Right renal pelvis (tissue), 4 donors: ENCODE measurements at regions not wholly inside any gene's neighbourhood (a gene's known extent, or its start where the extent isn't known, plus 50 kb on each side); places are given as distances from the start of the nearest gene placed in this dataset.

Experiments
- DNase-seq, 4 donors: peaks; one replicate each; pipeline ENCODE4 v3.0.0-alpha.2; 2013; ENCODE audit warnings: low read depth in 4 of 4, low spot score in 3 of 4, missing footprints in 1 of 4

GRCh38 chr4:176897226-176897625 is 104.5 kb upstream of the VEGFC start:
- no peak for DNase-seq

DNA sequence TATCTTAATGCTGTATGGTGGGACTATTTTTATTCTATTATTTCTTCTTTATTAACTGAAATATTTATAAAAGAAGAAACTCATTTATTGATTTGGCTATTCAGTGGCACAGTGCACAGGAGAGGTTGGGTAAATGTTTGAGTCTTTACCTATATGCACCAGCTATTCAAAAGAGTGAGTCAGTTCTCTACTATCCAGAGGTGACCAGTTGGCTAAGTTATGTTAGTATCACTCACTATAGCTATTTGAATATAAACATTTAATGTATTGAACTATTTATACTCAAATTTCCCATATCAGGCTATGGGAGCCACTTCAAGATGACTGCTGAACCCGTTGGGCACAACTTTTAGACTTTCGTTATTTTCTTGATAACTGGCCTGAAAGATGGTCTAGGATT is 106.1 kb upstream of the VEGFC start:
- no peak for DNase-seq

DNA sequence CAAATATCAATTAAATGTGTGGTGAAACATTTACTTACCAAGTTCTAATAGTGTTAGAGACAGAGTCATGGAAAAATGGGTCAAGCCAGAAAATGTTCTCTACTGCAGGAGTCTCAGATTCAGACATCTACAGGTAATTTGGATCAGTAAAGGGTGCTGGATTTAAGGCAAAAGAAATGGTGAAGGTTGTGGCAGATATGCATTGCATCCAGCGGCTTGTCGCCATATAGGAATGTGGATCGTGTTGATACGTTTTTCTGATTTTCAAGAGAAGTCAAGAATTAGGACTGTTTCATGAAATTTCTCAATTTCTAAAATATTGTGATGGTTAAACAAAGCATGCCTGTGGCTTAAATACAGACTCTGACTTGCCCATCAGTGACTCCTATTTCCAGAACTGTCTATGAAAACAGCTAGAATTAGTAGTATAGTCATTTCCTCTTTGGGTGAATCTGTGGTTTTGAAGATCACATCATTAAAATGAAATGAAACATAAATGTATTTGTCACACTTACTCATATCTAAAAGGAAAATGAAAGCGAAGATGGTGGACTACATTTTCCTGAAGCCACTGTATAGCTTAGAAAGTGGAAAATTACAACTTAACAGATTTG is 110.1 kb upstream of the VEGFC start:
- no peak for DNase-seq

- DNase-seq: no peak
Observed at GRCh38 chr4:176906709-176907108, 114.0 kb upstream of the VEGFC start.

GRCh38 chr4:176910646-176911045 is 117.9 kb upstream of the VEGFC start:
- DNase-seq: no peak

GRCh38 chr4:176919631-176920030 is 126.9 kb upstream of the VEGFC start:
- DNase-seq: no peak

DNA sequence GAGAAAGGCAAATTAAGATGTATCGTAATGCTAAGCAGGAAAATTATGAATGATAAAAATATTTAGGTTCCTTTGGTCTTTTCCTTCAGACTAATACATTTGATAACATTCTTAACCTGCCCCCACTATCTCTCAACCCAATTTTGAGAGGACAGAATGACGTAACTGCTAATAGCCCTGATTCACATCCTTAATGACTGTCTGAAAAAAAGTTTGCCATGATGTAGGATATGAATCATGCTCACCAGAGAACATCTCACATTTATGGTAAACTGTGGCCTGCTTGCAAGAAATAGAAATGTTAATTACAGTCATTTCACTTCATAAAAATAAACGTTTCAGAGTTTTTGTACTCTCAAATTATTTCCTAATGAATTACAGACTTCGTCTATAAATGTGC is 128.0 kb upstream of the VEGFC start:
- no peak for DNase-seq

GRCh38 chr4:176921256-176921655 is 128.5 kb upstream of the VEGFC start:
- no peak for DNase-seq

- DNase-seq: no peak
Observed at GRCh38 chr4:176924238-176924637, 131.5 kb upstream of the VEGFC start.

DNA sequence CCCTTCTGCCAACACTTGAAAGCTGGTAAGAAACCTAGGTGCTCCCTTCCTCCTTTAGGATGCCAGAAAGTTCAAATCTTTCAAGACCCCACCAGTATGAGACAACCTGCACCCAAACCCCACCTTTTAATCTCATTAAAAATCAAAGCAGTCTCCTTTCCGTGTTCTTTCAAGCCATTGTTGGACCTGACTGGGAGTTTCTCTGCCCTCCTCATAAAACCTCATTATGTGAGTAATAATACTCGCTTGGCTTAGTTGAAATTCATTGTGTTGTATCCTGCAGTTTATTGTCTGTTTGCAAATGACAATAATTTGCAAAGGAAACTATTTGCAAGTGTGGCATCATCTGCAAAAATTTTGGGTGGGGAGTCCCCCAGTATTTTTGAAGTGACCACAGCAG is 133.2 kb upstream of the VEGFC start:
- no peak for DNase-seq

DNA sequence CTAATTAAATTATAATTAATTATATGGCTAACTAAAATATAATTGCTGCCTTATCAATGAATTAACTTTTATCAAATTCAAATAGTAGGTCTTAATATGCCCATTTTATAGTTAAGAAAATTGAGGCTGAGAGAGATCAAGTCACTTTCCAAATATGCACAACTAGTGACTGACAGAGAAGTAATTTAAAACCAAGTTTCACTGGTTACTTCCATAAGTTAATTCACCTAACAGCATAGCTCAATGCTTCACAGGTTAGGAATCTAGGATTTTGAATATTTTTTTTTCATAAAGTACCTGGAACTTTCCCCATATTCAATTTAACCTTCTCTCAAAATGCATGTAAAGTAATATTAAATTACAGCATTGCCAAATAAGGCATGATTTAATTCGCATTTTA is 134.4 kb upstream of the VEGFC start:
- no peak for DNase-seq

- no peak for DNase-seq
Observed at GRCh38 chr4:176927664-176928063, 134.9 kb upstream of the VEGFC start.

DNA sequence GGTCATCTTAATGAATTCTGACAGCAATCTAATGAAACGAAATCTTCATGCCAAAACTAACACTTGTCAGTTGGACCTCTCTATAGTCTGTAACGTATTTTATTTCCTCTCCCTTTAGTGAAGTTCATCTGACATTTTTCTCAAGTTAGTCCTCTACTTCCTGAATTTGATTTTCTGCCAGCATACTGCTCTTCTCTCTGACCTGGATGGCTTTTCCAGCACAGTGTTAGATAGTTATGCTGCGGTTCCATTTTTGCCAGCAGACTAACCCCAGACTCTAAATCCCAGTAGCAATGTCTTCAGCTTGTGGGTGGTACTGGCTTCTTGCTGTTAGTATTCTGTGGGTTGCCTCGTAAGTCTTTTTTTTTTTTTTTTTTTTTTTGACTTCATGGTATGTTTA is 146.7 kb upstream of the VEGFC start:
- no peak for DNase-seq

- DNase-seq: no peak
Observed at GRCh38 chr4:176945334-176945733, 152.6 kb upstream of the VEGFC start.

DNA sequence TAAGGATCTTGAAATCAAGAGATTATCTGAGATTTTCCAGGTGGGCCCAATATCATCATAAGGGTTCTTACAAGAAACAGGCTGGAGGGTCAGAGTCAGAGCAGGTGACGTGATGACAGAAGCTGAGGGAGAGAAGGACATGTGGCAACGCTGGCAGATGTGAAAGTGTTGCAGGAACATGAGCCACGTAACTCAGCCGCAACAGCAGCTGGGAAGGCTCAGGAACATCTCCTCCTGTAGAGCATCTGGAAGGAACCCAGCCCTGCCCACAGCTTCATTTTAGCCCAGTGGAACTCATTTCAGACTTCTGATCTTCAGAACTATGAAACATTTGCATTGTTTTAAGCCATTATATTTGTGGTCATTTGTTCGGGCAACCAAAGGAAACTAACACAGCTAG is 156.3 kb upstream of the VEGFC start:
- no peak for DNase-seq

GRCh38 chr4:176953021-176953420 is 160.3 kb upstream of the VEGFC start:
- no peak for DNase-seq

DNA sequence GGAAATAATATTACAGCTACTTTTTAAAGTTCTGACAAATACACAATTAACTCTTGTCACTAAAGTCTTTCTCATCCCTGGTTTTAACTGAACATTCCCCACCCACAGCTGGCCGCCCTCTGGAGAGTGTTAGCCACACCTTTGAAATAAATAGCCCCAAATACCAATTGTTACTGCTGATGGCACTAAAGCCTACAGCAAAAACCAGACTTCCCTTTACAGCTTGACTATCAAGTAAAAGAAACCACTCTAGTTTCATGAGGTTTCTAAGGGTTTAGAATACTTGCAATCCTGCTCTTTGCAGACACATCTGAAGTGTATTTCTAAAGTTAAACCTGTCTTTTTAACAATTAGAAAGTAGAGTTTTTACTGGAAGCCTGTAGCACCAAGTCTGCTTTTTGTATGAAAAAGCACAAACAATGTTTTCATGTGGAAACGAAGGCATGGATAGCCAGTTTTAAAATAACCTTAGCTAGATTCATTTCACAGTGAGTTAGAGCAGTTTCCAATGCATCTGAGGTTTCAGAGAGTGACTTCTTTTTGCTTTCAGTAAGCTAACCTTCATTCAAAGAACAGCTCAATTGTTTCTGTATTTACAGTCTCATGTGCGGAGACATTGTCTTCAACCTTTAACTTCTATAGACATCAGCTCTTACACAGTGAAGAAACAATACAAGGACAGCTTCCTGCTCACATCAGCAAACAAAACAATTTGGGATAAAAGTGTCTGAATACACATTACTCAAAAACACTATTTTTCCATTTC is 164.8 kb upstream of the VEGFC start:
- no peak for DNase-seq

DNA sequence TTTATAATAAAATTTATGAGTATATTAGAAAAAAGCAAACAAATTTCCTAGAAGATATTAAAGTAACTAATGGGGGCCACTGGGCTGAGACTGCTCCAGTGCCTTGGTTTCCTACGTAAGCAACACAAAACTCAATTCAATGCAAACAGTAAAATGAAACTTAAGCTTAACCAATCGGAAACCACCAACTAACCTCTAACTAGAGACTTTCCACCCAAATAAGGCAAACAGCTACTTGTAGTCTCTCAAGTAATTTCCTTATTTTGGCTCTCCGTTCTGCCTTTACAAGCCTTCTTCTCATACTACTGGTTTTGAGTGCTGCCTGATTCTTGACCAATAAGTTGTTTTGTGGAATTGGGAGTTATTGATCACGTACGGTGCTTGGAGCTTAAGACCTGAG is 167.3 kb upstream of the VEGFC start:
- no peak for DNase-seq

DNA sequence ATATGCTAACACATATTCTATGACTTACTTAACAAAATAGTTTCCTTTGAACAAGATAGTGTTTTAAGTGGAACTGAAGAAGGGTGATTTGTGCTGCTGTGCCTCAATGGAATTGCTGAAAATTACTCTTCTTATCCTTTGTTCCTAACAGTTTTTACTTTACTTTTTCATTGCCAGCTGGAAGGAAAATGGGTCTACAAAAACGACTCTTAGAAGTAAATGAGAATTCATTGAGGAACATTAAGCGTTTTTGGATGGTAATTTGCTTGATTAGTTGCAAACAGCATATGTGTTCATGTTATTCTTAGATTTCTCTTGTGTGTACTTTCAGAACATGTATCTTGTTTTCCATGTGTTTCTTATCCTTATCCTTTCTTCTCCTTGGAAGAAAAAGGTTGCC is 170.4 kb upstream of the VEGFC start:
- DNase-seq: no peak

DNA sequence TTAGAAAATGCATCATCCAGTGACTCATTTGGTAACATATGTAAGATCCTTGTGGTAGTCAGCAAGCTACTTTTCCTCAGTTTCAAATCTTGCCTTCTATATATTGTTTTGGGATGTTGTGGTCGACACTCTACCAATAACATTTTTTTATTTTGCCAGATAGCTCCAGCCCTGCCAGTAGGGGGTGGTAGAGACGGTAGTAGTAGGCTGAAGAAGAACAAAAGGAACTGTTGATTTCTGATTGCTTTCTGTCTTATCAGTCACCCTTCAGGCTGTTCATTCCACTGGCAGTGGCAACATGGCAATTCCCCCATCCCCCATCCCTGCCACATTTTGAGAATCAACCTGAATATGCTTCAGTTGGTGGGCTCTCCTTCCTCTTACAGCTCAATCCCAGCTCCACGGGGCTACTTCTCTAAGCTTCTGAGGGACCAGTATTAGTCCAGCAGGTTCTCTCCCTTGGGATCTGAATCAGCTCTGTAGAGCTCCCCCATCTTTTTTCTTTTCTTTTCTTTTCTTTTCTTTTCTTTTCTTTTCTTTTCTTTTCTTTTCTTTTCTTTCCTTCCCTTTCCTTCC is 171.5 kb upstream of the VEGFC start:
- no peak for DNase-seq

DNA sequence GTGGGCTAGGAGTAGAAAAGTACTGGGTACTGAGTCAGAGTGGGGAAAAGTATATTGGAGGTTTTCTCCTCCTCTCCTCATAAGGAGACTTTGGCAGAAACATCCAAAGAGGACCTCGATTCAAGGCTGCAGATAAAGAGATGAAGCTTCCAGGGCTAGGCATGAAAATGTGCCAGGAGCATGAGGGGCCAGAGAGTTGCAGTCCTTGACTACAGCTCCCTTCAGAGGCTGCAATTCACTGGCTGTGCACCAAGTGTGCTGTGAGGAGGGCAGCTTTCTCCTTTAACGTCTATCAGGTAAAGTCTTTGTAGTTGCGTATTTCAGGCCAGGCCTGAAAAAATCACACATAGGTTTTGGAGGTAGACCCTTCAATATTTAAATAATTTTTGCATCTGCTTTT is 174.9 kb upstream of the VEGFC start:
- no peak for DNase-seq

GRCh38 chr4:176968094-176968493 is 175.4 kb upstream of the VEGFC start:
- DNase-seq: no peak
